ENCODE measurements at regions not wholly inside any gene's neighbourhood (a gene's known extent, or its start where the extent isn't known, plus 50 kb on each side); places are given as distances from the start of the nearest gene placed in this dataset.
A peak's percentile ranks its signal among the peaks of the same experiment; 100 is the strongest.

DNA sequence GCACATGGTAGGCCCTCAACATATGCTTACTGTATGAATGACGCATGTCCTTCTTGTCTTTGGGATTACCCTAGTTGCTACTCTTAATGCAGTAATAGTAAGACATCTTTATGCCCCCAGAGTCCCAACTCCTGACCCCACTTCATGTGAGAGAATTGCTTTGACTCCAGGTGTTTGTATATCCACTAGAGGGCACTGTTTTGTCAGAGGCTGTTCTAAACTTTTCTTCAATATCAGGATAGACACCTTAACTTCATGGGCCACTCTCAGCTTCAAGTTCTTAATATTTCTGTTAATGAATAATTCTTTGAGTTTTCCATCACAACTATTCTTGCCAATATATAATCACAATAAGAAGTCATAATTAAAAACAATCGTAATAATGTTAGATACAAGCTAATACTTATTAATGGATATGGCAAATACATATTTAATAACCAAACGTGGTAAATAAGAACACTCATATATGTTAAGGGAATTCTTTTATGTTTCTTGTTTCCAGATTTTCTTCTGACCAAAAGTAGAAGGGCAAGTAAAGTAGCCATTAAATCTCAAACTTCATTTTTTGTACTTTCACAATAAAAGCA, 337.2 kb upstream of the DNAJC19 start:
- TF ChIP-seq, protein P1, sequence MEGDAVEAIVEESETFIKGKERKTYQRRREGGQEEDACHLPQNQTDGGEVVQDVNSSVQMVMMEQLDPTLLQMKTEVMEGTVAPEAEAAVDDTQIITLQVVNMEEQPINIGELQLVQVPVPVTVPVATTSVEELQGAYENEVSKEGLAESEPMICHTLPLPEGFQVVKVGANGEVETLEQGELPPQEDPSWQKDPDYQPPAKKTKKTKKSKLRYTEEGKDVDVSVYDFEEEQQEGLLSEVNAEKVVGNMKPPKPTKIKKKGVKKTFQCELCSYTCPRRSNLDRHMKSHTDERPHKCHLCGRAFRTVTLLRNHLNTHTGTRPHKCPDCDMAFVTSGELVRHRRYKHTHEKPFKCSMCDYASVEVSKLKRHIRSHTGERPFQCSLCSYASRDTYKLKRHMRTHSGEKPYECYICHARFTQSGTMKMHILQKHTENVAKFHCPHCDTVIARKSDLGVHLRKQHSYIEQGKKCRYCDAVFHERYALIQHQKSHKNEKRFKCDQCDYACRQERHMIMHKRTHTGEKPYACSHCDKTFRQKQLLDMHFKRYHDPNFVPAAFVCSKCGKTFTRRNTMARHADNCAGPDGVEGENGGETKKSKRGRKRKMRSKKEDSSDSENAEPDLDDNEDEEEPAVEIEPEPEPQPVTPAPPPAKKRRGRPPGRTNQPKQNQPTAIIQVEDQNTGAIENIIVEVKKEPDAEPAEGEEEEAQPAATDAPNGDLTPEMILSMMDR (IDR thresholded peaks at IDR 0.05): peak; percentile 50 to 67 (median 56)
- no peak for TF ChIP-seq POLR2A (IDR thresholded peaks at IDR 0.05)

Data from tibial nerve (tissue), 3 donors.